GM19324 (cell line): ENCODE measurements at regions not wholly inside any gene's neighbourhood (a gene's known extent, or its start where the extent isn't known, plus 50 kb on each side); places are given as distances from the start of the nearest gene placed in this dataset.
"Not testable (repeated sequence)": the region's sequence is repeated elsewhere in the genome, so short reads cannot be mapped to it uniquely, and the experiment has no call there.

Source experiments
- ATAC-seq: cut with Tn5 transposase; IDR thresholded peaks from one replicate; pipeline ENCODE4 v1.9.1; 2021; ENCODE audit warnings: mild to moderate bottlenecking, moderate library complexity; ENCODE audit not compliant: unreplicated experiment, low FRiP score

DNA sequence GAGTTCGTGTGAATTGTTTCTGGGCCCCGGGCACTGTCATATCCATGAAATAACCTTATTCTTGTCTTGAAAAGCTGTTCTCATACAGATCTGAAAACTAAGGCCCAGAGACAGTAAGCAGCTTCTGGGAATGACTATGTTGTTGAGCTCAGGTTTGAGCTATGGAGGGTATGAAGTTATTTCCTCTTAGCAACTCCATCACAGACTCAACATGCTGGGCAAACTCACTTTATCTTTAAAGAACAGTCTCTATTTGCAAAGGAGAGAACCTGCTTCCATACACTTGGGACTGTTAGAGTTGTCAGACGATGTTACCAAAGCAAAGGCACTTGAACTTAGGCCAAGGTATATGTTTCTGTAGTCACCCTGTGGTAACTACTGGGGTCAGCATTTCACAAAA, 90.0 kb downstream of the GPR88 start:
- ATAC-seq = no peak

DNA sequence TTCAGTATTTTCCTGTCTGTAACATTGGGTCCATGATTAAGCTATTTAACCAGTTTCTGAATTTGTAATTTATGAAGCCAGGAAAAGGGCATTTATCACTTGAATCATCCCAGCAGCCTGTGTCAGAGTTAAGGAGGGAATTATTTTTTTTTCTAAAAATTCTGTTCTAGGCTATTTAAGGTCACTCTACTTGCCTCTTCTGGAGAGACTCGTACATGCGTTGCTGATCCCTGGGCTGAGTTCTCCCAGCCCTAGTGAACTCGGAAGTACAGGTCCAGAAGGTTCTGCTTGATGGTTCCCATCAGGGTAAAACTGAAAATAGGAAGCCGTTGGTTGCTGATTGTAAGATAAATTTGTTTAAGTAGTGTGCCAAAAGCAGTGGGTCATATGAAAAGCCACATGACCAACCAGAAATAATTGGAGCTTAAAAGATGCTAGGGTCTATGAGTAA, 90.7 kb downstream of the GPR88 start:
- ATAC-seq = no peak

DNA sequence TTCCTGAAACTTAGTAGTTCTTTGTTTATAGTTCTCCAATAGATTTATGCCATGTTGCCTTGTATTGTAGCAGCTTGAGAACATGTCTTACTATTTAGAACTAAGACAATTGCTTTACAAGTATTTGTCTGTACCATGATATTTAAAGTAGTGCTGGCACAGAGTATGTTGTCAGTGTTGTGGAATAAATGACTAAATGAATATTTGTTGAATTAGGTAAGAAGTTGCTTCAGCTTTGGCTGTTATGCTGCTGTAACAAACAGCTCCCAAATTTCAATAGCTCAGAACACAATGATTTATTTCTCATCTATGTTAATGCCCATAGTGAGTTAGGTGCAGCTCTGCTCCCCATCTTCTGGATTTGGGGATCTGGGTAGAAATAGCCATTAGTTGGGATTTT, 90.2 kb upstream of the VCAM1 start:
- no peak for ATAC-seq

DNA sequence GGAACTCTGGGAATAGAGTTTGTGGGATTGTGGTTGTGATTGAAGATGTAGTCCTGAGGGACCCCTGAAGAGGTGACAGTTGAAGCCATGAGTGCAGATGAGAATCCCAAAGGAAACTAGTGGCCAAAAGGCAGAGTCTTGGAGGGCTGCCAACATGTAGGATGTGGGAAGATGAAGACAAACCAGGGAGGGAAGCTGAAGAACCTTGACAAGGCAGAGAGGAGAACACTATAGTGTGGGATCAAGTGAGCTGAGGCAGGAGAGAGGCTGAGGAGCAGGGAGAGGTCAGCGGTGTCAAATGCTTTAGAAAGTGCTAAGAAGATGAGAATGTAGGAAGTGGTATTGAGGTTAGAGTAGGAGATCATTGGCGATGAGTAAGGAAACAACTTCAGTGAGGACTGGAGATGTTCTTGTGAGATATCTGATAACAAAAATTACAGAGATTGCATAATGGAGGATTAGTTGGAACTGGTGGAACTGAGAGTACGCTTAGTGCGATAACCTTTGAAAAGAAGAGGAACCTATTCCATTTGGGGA, 88.5 kb upstream of the VCAM1 start:
- ATAC-seq = no peak

GRCh38 chr1:100642826-100643225, 76.7 kb upstream of the VCAM1 start:
- no peak for ATAC-seq

- ATAC-seq = no peak
Measured at GRCh38 chr1:100643471-100644196, 75.9 kb upstream of the VCAM1 start.

GRCh38 chr1:100646001-100646400, 73.5 kb upstream of the VCAM1 start:
- no peak for ATAC-seq

- no peak for ATAC-seq
Measured at GRCh38 chr1:100649146-100649545, 70.4 kb upstream of the VCAM1 start.

- no peak for ATAC-seq
Measured at GRCh38 chr1:100657876-100658715, 61.4 kb upstream of the VCAM1 start.

DNA sequence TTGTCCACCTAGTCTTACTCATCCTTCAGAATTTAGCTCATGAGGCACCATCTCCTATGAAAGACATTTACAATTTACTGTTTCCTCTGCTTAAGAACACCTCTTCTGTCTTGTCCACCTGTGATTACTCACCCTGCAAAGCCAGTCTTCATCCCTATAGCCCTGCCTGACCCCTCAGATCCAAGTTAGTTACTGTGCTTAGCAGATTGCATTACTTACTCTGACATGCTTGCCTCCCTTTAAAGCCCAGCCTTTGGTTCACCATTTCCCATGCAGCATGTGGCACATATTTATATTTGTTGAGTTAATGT, 60.9 kb upstream of the VCAM1 start:
- ATAC-seq = no peak

DNA sequence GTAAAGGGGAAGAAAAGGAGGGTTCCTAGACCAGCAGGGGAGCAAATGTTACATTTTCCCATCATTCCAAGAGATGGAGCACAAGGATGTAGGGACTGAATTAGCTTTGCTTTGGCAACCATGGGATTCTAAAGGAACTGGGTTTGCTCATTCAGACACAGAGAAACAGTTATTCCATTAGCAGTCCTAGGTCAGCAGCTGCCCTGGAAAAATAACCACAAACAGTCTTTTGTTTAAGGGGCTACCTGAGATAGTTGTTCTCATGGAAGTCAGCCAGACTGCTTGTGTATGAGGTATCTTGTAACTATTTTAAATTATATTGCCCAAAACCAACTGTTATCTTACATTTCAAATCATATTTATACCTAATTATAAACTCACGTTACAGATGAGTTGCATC, 58.4 kb upstream of the VCAM1 start:
- no peak for ATAC-seq

DNA sequence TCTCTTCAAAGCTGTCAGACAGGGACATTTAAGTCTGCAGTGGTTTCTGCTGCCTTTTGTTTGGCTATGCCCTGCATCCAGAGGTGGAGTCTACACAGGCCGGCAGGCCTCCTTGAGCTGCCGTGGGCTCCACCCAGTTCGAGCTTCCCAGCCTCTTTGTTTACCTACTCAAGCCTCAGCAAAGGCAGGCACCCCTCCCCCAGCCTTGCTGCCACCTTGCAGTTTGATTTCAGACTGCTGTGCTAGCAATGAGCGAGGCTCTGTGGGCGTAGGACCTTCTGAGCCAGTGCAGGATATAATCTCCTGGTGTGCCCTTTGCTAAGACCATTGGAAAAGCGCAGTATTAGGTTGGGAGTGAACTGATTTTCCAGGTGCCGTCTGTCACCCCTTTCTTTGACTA, 51.0 kb upstream of the VCAM1 start:
- ATAC-seq = not testable (repeated sequence)
